Left lung (tissue), 4 donors: ENCODE measurements at regions not wholly inside any gene's neighbourhood (a gene's known extent, or its start where the extent isn't known, plus 50 kb on each side); places are given as distances from the start of the nearest gene placed in this dataset.

ENCODE experiments used
- ATAC-seq: fragments of 200-7000 bp; cut with Tn5 transposase; one replicate; pipeline ENCODE4 v1.9.1; 2020; ENCODE audit warnings: moderate library complexity
- DNase-seq, 4 donors: peaks; one replicate each; pipeline ENCODE4 v3.0.0-alpha.2; 2013 to 2020
- H3K27ac ChIP-seq, 2 donors: fragments of 200-600 bp; sonication (generic) in 1 of 2; one replicate each; pipeline versions ENCODE4 v1.5.0 to v1.8.0; 2020 to 2021
- H3K27me3 ChIP-seq, 2 donors: fragments of 200-600 bp; sonication (generic) in 1 of 2; one replicate each; pipeline versions ENCODE4 v1.5.0 to v1.8.0; 2020 to 2021
- H3K36me3 ChIP-seq, 2 donors: fragments of 200-600 bp; sonication (generic) in 1 of 2; one replicate each; pipeline versions ENCODE4 v1.5.0 to v1.8.0; 2020 to 2021
- H3K4me1 ChIP-seq, 2 donors: fragments of 200-600 bp; one replicate each; pipeline ENCODE4 v1.8.0; 2021
- H3K4me3 ChIP-seq, 2 donors: fragments of 200-600 bp; sonication (generic) in 1 of 2; one replicate each; pipeline versions ENCODE4 v1.5.0 to v1.8.0; 2020 to 2021; ENCODE audit warnings: mild to moderate bottlenecking in 1 of 2
- H3K9me3 ChIP-seq, 2 donors: fragments of 200-600 bp; sonication (generic) in 1 of 2; one replicate each; pipeline versions ENCODE4 v1.5.0 to v1.8.0; 2020 to 2021
- intact Hi-C, 2 donors: fragments of 100-400 bp; cut with DNase I; formaldehyde crosslinking; loops; one replicate each; pipeline versions ENCODE4 v1.11.2 to v1.14.2; 2022
- TF ChIP-seq, protein P1 (sequence below), 2 donors: fragments of 200-600 bp; sonication (generic) in 1 of 2; IDR thresholded peaks; one replicate each; pipeline versions ENCODE4 v1.5.0 to v1.8.0; 2021; ENCODE audit warnings: antibody characterized with exemption in 2 of 2
- donor health status: DM: no; HTN: yes; CAD: no.
- donor health status: DM: no; HTN: no; CAD: no.

DNA sequence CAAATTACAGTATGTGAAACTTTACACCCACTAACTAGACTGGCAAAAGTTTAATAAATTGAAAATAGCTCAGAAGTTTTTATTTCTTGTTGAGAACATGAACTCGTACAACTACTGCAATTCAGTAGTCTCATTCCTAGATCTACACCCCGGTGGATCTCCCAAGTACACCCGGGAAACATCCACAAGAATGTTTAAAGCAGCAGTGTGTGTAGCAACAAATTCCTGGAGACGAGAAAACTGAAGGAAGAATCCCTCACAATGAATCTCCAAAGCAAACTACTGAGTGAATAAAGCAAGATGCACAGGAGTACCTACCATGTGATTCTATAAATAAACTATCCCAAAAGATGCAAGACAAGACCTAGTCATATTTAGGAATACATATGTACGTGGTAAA is 954.0 kb upstream of the MAP3K7 start:
- DNase-seq (no peak), ATAC-seq (no peak)
- Histone ChIP-seq H3K27ac (no peak overlapping the region), H3K4me3 (no peak overlapping the region), H3K9me3 (no peaks in the 10 kb centered on the region), H3K27me3 (no peaks in the 10 kb centered on the region), H3K36me3 (no peaks in the 10 kb centered on the region), H3K4me1 (no peaks in the 10 kb centered on the region)
- intact Hi-C loops = no loop called here
- TF ChIP-seq, protein P1, sequence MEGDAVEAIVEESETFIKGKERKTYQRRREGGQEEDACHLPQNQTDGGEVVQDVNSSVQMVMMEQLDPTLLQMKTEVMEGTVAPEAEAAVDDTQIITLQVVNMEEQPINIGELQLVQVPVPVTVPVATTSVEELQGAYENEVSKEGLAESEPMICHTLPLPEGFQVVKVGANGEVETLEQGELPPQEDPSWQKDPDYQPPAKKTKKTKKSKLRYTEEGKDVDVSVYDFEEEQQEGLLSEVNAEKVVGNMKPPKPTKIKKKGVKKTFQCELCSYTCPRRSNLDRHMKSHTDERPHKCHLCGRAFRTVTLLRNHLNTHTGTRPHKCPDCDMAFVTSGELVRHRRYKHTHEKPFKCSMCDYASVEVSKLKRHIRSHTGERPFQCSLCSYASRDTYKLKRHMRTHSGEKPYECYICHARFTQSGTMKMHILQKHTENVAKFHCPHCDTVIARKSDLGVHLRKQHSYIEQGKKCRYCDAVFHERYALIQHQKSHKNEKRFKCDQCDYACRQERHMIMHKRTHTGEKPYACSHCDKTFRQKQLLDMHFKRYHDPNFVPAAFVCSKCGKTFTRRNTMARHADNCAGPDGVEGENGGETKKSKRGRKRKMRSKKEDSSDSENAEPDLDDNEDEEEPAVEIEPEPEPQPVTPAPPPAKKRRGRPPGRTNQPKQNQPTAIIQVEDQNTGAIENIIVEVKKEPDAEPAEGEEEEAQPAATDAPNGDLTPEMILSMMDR (IDR thresholded peaks at IDR 0.05) = no peak

DNA sequence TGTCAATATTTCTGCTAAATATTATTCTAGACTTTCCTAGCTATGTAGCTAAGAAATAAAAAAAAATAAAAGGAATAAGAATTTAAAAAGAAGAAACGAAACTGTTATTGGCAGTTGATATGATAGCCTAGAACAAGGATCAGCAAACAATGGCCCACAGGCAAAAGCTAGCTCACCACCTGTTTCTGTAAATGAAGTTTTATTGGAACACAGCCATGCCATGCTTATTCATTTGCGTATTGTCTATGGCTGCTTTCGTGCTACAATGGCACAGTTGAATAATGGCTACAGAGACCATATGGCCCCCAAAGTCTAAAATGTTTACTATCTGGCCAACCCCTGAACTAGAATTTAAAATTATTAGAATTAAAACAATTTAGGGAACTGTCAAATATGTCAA is 952.6 kb upstream of the MAP3K7 start:
- TF ChIP-seq, protein P1 (IDR thresholded peaks at IDR 0.05) = no peak
- no peaks in the 10 kb centered on the region for H3K27me3 ChIP-seq
- H3K27ac ChIP-seq = no peak overlapping the region
- H3K4me1 ChIP-seq = no peaks in the 10 kb centered on the region
- no peak overlapping the region for H3K4me3 ChIP-seq
- DNase-seq (no peak), ATAC-seq (no peak)
- no peaks in the 10 kb centered on the region for H3K9me3 ChIP-seq
- intact Hi-C loops = no loop called here
- H3K36me3 ChIP-seq = no peaks in the 10 kb centered on the region

DNA sequence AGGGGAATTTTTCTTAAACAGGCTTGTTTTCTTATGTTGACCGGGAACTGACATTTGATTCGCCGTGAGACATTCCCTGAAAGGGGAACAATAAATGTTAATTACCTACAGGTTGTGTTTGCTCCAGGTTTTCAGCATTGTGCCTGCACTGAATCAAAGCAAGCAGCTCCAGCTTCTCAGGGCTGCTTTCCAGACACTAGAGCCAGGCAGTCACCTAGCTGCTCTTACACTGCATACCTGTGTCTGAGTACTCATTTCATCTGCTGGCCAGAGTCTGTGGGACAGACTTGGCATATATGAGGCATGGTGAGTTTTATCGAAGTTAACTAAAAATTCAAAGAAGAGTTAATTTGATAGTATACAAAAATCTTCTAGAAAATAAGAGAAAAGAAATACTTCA is 951.8 kb upstream of the MAP3K7 start:
- Histone ChIP-seq H3K4me3 (no peak overlapping the region), H3K27me3 (no peaks in the 10 kb centered on the region), H3K4me1 (no peaks in the 10 kb centered on the region), H3K9me3 (no peaks in the 10 kb centered on the region), H3K36me3 (no peaks in the 10 kb centered on the region), H3K27ac (no peak overlapping the region)
- TF ChIP-seq, protein P1 (IDR thresholded peaks at IDR 0.05) = no peak
- no peak for DNase-seq
- intact Hi-C loops = no loop called here
- no peak for ATAC-seq

DNA sequence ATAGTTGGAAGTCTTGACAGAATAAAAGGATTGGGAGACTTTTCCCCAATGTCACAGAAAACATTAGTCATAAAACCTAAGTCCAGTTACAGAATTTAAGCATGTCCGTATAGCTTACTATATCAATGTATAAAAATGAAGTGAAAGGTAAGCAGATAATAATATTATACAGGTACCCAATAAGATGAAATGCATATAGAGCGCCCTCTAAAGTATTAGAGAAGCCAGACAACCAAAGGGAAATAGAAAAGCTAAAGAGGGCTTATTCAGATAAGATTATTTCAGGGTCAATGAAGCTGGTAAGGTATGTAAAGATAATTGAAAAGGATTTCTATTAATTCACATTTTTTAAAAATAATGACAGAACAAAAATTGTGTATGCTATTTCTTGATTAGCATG is 947.7 kb upstream of the MAP3K7 start:
- H3K9me3 ChIP-seq = no peaks in the 10 kb centered on the region
- DNase-seq = no peak
- H3K36me3 ChIP-seq = no peaks in the 10 kb centered on the region
- intact Hi-C loops = no loop called here
- no peak for ATAC-seq
- H3K4me1 ChIP-seq = no peaks in the 10 kb centered on the region
- no peaks in the 10 kb centered on the region for H3K27me3 ChIP-seq
- TF ChIP-seq, protein P1 (IDR thresholded peaks at IDR 0.05) = no peak
- H3K27ac ChIP-seq = no peak overlapping the region
- H3K4me3 ChIP-seq = no peak overlapping the region

DNA sequence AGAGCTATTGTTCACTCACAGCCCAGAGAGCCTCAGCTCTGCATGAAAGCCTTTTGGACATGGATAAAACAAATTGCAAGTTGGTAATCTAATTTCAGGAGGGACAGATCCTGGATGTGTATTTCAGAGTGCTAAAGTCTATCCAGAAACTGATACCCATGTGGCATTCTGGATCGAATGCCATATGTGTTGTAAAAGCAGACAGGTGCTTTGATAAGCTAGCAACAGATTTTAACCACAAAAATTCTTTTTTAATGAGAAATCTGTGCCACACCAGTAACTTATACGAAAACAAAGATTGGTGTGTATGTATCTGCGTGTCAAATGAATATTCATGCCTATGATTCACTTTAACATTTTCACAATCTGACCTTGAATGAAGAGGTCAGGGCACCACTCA is 936.6 kb upstream of the MAP3K7 start:
- DNase-seq = no peak

More for the DNA sequence above, 936.6 kb upstream of the MAP3K7 start:
- Histone ChIP-seq H3K4me1 (no peaks in the 10 kb centered on the region), H3K27ac (no peak overlapping the region), H3K27me3 (no peaks in the 10 kb centered on the region), H3K9me3 (no peaks in the 10 kb centered on the region), H3K4me3 (no peak overlapping the region), H3K36me3 (no peaks in the 10 kb centered on the region)
- intact Hi-C loops = no loop called here
- TF ChIP-seq, protein P1 (IDR thresholded peaks at IDR 0.05) = no peak
- no peak for ATAC-seq
